CD4-positive, alpha-beta T cell treated with Interferon alpha-2 for 1 hour (primary cell): ENCODE measurements at regions not wholly inside any gene's neighbourhood (a gene's known extent, or its start where the extent isn't known, plus 50 kb on each side); places are given as distances from the start of the nearest gene placed in this dataset.

ENCODE experiments used
- DNase-seq, 2 donors: peaks; one replicate each; pipeline ENCODE4 v3.0.0-alpha.2; 2020 to 2022

DNA sequence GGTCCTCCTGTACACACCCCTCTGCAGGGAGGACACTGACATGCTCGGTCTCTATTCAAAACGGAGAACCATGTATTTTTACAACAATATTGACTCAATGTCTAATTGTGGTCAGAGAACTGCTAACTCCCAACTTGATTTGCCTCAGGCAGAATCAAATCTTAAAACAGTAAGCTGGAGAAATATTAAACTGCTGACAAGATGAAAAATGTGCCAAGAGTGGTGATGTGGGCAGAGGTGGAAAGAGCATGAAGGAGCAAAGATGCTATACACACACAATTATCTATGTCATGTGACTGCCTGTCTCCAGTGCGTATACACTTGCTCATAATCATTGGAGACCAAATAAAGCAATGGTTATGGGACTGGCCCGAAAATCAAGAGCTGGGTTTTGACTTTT, 556.1 kb upstream of the ZNF608 start:
- no peak for DNase-seq

DNA sequence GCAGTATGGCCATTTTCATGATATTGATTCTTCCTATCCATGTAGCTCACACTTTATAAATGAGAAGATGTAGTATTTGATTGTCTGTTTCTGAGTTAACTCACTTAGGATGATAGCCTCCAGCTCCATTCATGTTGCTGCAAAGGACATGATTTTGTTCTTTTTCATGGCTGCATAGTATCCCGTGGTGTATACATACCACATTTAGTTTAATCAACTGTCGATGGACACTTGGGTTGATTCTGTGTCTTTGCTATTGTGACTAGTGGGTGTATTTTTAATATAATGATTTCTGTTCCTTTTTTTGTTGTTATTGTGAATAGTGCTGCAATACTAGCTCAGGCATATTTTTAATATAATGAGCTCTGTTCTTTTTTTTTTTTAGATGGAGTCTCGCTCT, 560.3 kb upstream of the ZNF608 start:
- DNase-seq: no peak

DNA sequence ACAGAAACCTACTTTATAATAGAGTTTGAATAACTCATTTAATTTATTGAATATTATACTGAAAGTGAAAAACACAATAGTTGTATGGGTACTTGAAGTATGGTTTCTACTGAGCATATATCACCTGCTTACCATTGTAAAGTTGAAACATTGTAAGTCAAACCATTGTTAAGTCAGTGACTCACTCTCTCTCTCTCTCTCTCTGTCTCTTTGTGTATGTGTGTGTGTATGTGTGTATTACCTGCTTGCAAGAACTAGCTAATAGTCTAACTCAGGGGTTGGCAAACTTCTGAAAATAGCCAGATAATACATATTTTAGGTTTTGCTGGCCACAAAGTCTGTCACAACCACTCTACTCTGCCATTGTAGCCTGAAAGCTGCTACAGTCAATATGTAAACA, 564.3 kb upstream of the ZNF608 start:
- no peak for DNase-seq

DNA sequence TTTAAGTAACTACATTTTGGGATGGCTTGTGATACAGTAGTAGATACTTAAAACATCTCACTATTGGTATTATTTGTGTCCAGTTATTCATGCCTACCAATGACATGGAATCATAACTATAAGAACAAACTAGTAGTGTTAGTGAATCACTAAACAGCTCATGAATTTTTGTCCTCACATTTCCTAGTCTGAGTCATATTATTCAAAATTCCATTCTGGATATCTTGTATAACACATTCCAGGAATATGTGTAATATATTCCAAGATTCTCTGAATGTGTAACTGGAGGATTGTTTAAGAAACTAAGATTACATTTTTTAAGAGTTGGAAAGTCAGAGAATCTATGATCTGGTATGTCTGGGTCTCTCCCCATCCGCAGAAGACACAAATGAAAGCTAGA, 565.3 kb upstream of the ZNF608 start:
- no peak for DNase-seq

DNA sequence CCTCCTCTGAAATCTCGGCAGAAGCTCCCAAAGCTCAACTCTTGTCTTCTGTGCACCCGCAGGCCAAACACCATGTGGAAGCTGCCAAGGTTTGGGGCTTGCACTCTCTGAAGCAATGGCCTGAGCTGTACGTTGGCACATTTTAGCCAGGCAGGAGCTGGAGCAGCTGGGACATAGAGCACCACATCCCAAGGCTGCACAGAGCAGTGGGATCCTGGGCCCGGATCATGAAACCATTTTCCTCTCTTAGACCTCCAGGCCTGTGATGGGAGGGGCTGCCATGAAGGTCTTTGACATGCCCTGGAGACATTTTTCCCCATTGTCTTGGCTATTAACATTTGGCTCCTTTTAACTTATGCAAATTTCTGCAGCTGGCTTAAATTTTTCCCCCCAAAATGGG, 567.1 kb upstream of the ZNF608 start:
- DNase-seq: no peak

DNA sequence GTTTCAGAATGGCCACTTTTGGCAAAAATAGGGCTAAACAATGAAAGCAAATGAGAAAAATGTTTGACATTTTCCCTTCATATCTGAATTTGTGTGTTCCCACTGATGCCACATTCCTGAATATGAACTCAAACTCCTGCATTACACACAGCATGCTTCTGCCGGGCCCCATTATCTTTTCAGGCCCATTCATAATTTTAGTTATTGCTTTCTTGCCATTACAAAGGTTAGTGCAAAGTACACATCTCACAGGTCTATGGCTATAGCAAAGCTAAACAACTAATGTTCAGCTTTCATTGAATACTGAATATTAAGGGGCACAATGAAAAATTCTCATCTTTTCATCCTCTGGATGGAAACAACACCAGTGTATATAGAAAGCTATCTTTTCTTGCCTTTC, 568.9 kb upstream of the ZNF608 start:
- DNase-seq: no peak

DNA sequence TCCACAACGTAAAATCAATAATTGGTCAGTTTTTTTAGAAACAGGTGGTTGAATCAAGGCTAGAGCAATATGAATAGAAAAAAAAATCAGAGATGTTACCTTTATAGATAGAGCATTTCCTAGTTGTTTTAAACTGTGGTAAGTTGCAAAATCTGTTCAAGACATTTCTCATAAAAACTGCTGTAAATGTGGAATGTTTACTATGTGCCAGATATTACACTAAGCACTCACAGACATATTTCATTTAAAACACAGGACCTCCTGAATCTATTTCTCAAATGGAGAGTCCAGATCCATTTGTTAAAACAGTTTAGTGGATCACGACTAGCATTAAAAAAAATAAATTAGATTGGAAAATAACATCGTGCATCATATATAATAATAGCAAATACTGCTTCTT, 570.0 kb upstream of the ZNF608 start:
- no peak for DNase-seq

DNA sequence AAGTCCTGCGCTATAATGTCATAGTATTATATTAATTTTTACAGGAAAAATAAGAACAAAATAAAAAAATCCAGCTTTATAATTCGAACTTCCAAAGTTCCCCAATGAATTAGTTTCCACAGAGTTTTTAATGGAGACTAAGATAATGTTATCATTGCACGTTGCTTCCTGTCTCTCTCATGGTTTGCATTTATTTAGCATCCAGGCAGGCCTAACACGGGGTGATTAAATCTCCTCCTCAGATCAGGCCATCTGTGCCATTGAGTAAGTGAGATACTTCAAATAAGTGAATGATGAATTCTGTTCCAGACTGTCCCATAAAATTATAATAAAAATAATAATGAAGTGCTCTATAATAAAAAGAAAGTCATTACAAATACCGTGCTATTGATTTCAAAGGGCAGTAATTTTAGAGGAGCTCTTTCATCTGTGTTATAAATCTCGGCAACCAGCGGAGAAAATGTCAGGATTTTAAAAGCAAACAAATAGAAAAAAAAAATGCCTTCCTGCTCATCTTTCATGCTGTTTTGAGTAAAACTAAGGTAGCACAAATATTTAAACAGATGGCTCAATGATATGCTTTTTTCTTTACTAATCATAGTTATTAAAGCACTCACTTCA, 570.6 kb upstream of the ZNF608 start:
- no peak for DNase-seq

DNA sequence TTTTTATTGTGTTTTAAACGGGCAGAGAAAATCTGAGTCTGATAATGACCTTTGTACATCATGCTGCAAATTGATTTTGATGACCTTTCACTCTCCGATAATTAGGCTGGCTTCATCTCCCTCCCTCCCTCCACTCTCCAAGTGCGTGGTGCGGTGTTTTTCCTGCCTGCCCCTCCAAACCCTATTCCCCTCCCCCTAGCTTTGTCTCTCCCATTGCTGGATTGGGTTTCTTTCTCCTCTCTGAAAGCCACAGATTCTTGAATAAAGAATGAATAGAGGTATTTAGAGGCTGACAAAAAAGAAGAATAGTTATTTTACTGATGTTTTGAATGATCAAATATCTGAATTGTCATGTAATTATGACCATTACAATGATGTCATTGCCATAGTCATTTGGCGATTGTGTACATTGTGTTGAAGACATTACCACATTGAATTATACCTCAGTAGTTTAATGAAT, 571.1 kb upstream of the ZNF608 start:
- DNase-seq: no peak

DNA sequence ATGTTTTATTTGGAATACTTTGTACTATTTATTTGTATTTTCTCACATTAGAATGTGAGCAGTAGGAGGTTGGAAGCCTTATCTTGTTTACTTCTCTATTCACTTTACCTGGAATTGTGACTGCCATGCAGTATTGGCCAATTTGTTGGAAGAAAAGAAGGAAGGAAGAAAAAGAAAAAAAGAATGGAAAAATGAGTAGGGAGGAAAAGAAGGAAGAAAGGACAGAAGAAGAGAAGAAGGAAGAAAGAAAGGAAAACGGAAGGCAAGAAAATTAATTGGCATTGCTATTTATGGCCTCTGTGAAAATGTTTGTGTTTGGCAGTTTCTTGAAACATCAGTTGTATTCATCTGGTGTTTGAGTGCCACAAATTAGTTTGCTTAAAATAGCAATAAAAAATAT, 575.2 kb upstream of the ZNF608 start:
- DNase-seq: no peak

DNA sequence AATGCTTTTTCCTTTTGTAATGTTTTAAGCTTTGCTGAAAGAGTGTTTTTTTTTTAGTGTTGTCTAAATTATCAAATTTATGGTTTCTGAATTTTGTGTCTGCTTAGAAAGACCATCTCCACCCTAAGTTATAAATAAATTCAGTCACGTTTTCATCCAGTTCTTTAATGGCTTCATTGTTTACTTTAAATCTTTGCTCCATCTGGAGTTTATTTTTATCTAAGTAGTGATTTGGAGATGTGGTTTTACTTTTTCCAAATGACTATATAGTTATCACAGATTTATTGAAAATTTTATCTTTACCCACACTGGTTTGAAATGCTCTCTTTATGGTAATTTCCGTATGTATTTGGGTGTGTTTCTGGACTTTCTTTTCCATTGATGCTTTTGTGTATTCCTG, 577.2 kb upstream of the ZNF608 start:
- no peak for DNase-seq

DNA sequence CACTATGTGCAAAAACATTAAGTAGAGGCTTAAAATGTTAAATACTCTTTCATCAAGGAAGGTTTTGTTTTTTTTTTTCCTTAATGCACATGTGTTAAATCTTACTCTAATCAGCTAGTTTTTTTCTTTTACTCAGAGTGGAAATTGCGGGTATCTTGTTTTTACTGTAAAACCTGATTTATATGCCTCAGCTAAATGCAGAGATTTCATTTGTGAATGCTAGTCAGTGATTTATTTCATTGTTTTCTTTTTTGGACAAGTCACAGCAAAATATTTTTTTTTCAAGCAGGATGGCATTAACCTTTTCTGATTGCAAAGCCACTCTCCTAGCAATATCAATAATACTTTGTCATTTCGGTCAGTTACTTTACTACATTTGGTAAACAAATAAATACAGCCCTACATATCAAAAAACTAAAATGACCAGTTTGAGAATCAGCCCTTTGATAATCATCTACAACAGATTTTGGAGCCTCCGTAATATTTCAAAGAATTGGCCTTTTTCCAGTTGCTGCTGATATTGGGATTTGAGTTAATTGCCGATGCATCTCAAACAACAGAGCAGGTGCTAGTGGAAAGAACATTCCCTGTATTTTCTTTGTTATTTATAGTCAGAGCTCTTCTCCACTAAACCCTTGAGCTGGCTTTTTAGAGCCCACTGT, 579.2 kb upstream of the ZNF608 start:
- DNase-seq: no peak

DNA sequence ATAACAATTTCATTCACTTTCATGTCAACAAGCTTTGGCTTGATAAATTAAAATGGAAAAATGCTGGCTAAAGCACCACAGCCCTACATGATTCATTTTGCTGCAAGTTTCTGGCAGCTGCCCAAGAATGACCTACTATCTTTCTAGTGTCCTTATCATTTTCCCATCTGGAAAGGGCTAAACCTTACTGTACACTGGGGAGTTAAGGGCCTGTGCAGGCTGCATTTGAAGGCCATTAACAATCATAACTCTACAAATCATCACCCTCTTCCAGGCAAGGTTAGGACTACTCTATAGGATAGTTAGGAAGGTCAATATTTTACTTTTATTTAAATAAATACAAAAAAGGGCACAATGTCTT, 579.7 kb upstream of the ZNF608 start:
- DNase-seq: no peak

DNA sequence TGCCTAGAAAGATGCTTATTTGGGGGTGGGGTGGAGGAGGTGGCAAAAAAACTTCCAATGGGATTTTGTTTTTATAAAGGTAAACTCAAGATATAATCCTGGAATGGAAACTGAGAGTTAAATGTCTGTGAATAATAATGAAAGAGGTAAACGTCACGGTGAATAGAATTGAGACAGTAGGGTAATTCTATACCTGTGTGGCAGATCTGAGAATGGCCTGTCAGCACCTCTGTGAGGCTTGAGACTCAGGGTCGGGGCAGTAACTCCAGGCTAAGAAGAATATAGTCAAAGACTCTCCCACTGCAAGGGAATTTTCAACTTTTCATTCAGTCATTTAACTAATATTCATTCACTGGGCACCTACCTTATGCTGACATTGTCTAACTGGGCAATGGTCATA, 581.2 kb upstream of the ZNF608 start:
- no peak for DNase-seq

DNA sequence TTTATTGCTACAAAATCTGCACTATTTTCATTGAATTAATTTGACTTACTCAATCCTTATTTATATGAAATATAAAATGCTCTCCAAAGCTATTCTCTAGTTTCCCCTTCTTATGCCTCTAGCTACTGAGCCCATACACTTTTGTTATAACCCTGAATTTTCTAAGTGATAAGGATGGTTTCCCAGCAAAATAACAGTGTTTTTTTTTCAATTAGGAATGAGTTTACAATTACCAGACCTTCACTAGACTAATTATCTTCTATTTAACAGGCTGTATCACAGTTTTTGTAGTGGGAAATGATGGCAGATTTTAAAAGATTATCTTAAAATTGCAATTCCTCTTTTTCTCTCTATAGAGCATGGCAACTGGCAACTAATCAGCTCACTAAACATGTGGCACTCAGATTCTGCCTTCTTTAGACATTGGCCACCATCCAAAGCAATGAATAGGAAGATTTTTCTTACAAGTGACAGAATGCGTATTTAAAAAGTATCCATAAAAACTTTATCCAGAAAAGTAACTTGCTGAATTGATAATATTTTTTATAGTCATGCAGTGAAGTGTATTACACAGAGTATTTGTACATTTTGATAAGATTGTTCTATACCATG, 585.7 kb upstream of the ZNF608 start:
- no peak for DNase-seq

DNA sequence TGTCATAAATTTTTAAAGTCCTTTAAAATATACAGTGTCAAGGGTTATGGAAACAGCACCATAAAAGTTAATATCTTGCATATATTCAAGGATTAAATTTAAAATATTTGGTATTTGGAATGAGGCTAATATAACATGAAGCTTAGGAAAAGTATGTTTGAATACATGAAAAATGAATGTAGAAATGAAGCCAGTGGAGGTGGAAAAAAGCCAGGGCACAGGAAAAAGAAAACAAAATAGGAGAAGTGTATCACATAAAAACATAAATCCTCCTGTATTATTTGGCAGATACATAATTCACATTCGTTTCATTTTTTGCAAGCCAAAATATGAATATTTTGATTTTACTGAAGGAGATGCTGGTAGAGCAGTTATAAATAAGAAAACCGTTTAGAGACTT, 587.0 kb upstream of the ZNF608 start:
- no peak for DNase-seq

DNA sequence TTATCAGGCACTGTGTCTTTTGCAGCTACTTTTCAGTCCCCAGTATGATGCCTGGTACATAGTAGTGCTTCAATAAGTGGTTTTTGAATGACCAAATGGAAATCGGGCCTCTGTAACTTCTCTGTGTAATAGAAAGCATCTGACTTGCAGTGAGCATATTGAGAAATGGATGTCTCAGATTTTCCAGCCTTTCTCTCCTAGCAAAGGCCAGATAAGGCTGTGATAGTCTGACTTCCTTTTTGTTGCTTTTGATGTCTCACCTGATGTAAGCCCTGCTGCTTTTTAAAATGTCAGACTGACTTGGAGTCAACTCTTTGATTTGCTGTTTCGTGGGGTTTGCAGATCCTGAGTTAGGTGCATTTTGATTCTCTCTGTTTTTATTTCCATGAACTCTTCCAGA, 590.0 kb upstream of the ZNF608 start:
- no peak for DNase-seq

DNA sequence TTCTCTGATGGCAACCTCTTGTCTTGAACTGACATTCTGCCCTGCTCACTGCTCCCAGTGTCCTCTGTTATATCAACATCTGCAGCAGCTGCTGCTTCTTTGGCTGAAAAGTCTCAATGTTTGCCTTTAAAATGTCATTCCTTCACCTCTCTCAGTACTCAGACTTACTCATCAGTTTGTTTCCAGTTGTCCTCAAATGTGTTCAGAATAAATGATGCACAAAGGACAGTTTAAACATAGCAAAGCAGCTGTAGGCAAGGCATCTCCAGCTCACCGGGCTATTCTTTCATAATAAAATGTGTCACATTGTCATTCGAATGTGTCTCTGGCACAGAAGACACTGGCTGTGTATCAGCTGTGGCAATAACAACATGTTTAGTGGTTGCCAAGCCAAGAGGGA, 590.9 kb upstream of the ZNF608 start:
- DNase-seq: no peak

DNA sequence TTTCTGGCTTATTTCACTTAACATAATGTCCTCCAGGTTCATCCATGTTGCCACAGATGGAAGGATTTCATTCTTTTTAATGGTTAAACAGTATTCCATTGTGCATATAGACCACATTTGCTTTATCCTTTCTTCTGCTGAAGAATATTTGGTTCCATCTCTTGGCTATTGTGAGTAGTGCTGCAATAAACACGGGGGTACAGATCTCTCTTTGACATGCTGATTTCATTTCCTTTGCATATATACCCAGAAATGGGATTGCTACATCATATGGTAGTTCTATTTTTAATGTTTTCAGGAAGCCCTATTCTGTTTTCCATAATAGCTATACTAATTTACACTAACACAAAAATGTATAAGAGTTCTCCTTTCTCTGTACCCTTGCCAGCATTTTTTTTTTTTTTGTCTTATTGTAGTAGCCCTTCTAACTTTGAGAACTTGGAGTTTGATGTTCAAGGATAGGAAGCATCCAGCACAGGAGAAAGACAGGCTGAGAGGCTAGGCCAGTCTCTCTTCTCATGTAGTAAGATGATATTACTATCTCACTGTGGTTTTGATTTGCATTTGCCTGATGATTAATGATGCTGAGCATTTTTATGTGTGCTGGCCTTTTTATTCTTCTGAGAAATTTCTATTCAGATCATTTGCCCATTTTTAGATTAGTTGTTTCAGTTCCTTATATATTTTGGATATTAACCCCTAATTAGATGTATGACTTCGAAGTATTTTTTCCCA, 592.2 kb upstream of the ZNF608 start:
- no peak for DNase-seq

DNA sequence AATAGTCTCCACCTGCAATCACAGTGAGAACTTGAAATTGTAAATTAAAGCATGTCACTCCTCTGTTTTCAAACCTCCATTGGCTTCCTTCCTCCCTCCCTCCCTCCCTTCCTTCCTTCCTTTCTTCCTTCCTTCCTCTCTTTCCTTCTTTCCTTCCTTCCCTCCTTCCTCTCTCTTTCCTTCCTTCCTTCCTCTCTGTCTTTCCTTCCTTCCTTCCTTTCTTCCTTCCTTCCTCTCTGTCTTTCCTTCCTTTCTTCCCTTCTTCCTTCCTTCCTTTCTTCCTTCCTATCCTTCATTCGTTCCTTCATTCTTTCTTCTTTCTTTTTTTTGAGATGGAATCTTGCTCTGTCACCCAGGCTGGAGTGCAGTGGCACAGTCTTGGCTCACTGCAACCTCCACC, 595.0 kb upstream of the ZNF608 start:
- DNase-seq: no peak

DNA sequence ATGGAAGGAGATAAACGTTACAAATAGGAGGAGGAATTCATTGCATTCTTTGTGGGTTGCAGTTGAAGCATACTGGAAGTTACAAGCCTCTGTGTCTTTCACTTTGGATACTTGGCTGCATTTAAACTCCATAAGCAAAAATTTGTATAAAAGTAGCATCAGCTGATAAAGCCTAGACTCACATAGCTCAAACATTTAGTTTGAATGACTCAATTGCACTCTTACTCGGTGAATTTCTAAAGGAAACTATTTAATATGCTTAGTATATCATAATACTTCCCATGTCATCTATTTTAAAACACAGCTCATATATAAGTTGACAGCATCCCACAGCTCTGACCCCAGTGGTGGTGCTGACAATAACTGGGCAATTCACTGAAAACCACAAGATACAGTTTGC, 596.6 kb upstream of the ZNF608 start:
- no peak for DNase-seq

DNA sequence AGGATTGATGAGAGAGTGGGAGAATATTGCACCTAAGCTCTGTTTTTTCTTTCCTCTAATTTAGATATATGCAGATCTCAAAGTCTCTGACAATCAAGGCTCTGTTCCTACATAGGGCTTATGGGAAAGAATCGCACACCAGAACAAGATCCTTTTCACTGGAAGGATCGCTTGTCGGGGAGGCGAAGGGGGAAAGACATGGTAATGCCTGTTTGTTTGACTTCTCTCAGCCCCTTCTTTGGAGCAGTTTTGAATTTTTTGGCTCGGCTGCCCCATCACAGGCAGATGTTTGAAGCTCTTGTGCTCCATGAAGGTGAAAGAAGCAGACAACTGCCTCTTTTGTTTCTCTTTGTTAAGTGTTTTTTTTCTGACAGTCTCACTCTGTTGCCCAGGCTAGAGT, 599.9 kb upstream of the ZNF608 start:
- DNase-seq: no peak

DNA sequence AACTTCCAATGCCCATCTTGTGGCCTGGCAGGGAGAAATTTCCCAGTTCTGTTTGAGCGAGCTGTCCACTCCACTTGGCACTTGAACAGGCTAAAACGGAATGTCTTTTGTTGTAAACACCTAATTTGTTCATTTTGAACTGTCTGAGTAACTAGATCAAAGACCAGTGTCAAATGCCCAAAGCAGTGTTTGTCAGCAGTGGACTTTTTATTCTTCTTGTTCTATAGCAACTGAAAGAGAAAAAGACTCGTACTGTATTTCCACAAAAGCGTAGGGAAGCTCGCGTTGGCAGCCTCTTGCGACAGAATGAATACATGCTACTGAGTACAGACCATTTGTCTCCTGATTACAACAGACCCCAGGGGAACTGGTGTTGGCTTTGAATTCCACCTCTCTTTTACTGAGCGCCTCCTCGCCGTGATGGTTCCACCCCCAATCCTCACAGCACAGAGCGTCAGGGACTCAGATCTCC, 601.8 kb upstream of the ZNF608 start:
- no peak for DNase-seq
